MCF 10A (cell line): ENCODE measurements at regions not wholly inside any gene's neighbourhood (a gene's known extent, or its start where the extent isn't known, plus 50 kb on each side); places are given as distances from the start of the nearest gene placed in this dataset.

ENCODE experiments used
- BruUV-seq: library from RNA; stranded (reverse); fragments of 400-500 nt; replicated peaks from 2 replicates; lab custom pipeline; 2021; lab: Mats Ljungman, UMichigan
- CTCF ChIA-PET: fragments of 300-600 bp; sonication (Branson Sonifier 250); formaldehyde crosslinking; extraction: SDS; loops from one replicate; lab custom pipeline; 2021; ENCODE audit warnings: antibody characterized with exemption, inconsistent platforms; lab: Yijun Ruan, JAX
- POLR2A ChIA-PET: fragments of 300-600, 350-650 bp; sonication (Branson Sonifier 250); formaldehyde crosslinking; extraction: SDS; loops from one replicate; lab custom pipeline; 2020; ENCODE audit warnings: antibody characterized with exemption, inconsistent platforms; lab: Yijun Ruan, JAX
- DNase-seq: peaks from one replicate; pipeline ENCODE4 v3.0.0-alpha.2; 2018; ENCODE audit not compliant: unreplicated experiment
- H3K27ac Mint-ChIP-seq: one replicate; pipeline ENCODE4 v1.8.0; 2022; ENCODE audit warnings: mild to moderate bottlenecking, low read depth, mixed read lengths; ENCODE audit not compliant: unreplicated experiment
- H3K27me3 Mint-ChIP-seq: one replicate; pipeline ENCODE4 v1.8.0; 2022; ENCODE audit warnings: mixed read lengths; ENCODE audit not compliant: insufficient read depth, unreplicated experiment
- H3K36me3 Mint-ChIP-seq: one replicate; pipeline ENCODE4 v1.8.0; 2022; ENCODE audit warnings: mild to moderate bottlenecking, moderate library complexity, mixed read lengths; ENCODE audit not compliant: insufficient read depth, unreplicated experiment
- H3K4me1 Mint-ChIP-seq: one replicate; pipeline ENCODE4 v1.8.0; 2022; ENCODE audit warnings: mixed read lengths; ENCODE audit not compliant: insufficient read depth, unreplicated experiment
- H3K4me3 Mint-ChIP-seq: one replicate; pipeline ENCODE4 v1.8.0; 2022; ENCODE audit warnings: mild to moderate bottlenecking, moderate library complexity, mixed read lengths; ENCODE audit not compliant: unreplicated experiment
- H3K9me3 Mint-ChIP-seq: one replicate; pipeline ENCODE4 v1.8.0; 2022; ENCODE audit warnings: mixed read lengths; ENCODE audit not compliant: unreplicated experiment
- intact Hi-C: fragments of 100-400 bp; cut with micrococcal nuclease; formaldehyde crosslinking; loops from 2 replicates; pipeline ENCODE4 v1.14.1; 2022
- TF ChIP-seq, protein P1 (sequence below): fragments of 200-600 bp; IDR thresholded peaks from one replicate; pipeline ENCODE4 v1.8.0; 2022; ENCODE audit warnings: antibody characterized with exemption, mild to moderate bottlenecking; ENCODE audit not compliant: unreplicated experiment

DNA sequence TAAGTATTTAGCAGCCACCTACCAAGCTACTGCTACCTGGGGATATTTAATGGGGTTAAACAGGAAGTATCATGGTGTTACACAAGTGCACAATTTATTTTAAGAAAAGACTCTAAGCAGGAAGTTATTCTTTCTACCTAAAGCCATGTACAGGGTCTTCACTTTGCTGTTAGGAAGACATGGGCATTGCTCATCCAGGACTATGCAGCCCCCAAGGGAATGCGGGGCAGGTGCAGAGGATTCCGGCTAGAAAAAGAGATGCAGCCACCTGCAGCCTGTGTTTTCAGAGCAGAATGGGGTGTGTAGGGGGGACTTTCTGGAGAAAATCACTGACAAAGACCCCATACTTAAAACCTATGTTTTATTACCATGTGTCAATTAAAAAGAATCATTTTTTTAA lies 399.1 kb upstream of the NOX3 start:
- intact Hi-C loops: no loop called here
- H3K9me3 Mint-ChIP-seq: peaks cover 9% of the 10 kb centered on the region
- no peak overlapping the region for H3K27ac Mint-ChIP-seq
- peaks cover 6% of the 10 kb centered on the region for H3K4me1 Mint-ChIP-seq
- TF ChIP-seq, protein P1, sequence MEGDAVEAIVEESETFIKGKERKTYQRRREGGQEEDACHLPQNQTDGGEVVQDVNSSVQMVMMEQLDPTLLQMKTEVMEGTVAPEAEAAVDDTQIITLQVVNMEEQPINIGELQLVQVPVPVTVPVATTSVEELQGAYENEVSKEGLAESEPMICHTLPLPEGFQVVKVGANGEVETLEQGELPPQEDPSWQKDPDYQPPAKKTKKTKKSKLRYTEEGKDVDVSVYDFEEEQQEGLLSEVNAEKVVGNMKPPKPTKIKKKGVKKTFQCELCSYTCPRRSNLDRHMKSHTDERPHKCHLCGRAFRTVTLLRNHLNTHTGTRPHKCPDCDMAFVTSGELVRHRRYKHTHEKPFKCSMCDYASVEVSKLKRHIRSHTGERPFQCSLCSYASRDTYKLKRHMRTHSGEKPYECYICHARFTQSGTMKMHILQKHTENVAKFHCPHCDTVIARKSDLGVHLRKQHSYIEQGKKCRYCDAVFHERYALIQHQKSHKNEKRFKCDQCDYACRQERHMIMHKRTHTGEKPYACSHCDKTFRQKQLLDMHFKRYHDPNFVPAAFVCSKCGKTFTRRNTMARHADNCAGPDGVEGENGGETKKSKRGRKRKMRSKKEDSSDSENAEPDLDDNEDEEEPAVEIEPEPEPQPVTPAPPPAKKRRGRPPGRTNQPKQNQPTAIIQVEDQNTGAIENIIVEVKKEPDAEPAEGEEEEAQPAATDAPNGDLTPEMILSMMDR: no peak
- H3K4me3 Mint-ChIP-seq: no peak overlapping the region
- ChIA-PET POLR2A (no interaction called here), CTCF (no interaction called here)
- no peak for DNase-seq
- H3K36me3 Mint-ChIP-seq: peaks cover 10% of the 10 kb centered on the region
- H3K27me3 Mint-ChIP-seq: no peaks in the 10 kb centered on the region
- no TSS peak for BruUV-seq

GRCh38 chr6:155853011-155853410 lies 397.4 kb upstream of the NOX3 start:
- Mint-ChIP-seq H3K27me3 (no peaks in the 10 kb centered on the region), H3K4me3 (no peak overlapping the region), H3K4me1 (peaks cover 6% of the 10 kb centered on the region), H3K27ac (no peak overlapping the region), H3K36me3 (peaks cover 10% of the 10 kb centered on the region), H3K9me3 (peaks cover under 1% of the 10 kb centered on the region)
- BruUV-seq: no TSS peak
- no peak for DNase-seq
- CTCF ChIA-PET: no interaction called here
- POLR2A ChIA-PET: no interaction called here
- intact Hi-C loops: no loop called here
- TF ChIP-seq, protein P1: no peak

DNA sequence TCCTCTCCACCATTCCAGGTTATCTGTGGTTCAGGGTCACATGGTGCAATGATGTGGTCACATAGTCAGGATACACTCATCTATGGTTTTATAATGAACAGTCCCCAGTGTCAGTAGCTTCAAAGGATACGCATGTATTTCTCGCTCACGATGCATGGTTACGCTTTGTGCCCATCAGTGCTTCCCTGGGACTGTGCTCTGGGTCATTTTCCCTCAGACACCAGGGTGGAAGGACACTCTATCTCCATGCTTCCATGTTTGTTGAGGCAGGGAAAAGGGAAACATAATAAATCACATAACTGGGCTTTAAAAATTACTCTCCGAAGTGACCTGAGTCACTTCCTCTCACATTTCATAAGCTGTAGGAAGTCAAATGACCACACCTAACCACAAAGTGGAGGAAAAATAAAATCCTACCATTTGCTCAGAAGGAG lies 394.8 kb upstream of the NOX3 start:
- Mint-ChIP-seq H3K36me3 (peaks cover 10% of the 10 kb centered on the region), H3K27ac (no peak overlapping the region), H3K4me3 (no peak overlapping the region), H3K4me1 (peaks cover 6% of the 10 kb centered on the region), H3K9me3 (peaks cover 15% of the 10 kb centered on the region), H3K27me3 (no peaks in the 10 kb centered on the region)
- intact Hi-C loops: no loop called here
- CTCF ChIA-PET: no interaction called here
- TF ChIP-seq, protein P1: no peak
- DNase-seq: peak; percentile 29
- BruUV-seq: no TSS peak
- POLR2A ChIA-PET: no interaction called here

- no TSS peak for BruUV-seq
- CTCF ChIA-PET: no interaction called here
These were observed 392.1 kb upstream of the NOX3 start for GRCh38 chr6:155847711-155848110.

More at GRCh38 chr6:155847711-155848110, 392.1 kb upstream of the NOX3 start:
- Mint-ChIP-seq H3K4me1 (peaks cover 6% of the 10 kb centered on the region), H3K36me3 (peaks cover 2% of the 10 kb centered on the region), H3K27me3 (no peaks in the 10 kb centered on the region), H3K4me3 (no peak overlapping the region), H3K27ac (no peak overlapping the region), H3K9me3 (peaks cover 29% of the 10 kb centered on the region)
- intact Hi-C loops: no loop called here
- TF ChIP-seq, protein P1: no peak
- POLR2A ChIA-PET: no interaction called here
- DNase-seq: no peak
